HCT116 (cell line): ENCODE measurements at regions not wholly inside any gene's neighbourhood (a gene's known extent, or its start where the extent isn't known, plus 50 kb on each side); places are given as distances from the start of the nearest gene placed in this dataset.
A peak's percentile ranks its signal among the peaks of the same experiment; 100 is the strongest.

ENCODE experiments used
- ATAC-seq: fragments of 200-7000 bp; cut with Tn5 transposase; 2 replicates; pipeline ENCODE4 v1.9.1; 2020; ENCODE audit warnings: mild to moderate bottlenecking, moderate library complexity
- BruUV-seq: library from RNA; stranded (reverse); fragments of 400-500 nt; replicated peaks from 2 replicates; lab custom pipeline; 2021; lab: Mats Ljungman, UMichigan
- CTCF ChIA-PET: fragments of 300-600 bp; sonication (Branson Sonifier 250); formaldehyde crosslinking; loops from one replicate; lab custom pipeline; 2021; ENCODE audit warnings: antibody characterized with exemption; lab: Charles Lee
- POLR2A ChIA-PET: fragments of 300-600, 350-600 bp; sonication (Branson Sonifier 250); formaldehyde crosslinking; loops from one replicate; lab custom pipeline; 2021; ENCODE audit warnings: antibody characterized with exemption; lab: Charles Lee
- RAD21 ChIA-PET, 2 experiments: fragments of 300-600 bp; sonication (Branson Sonifier 250); formaldehyde crosslinking; loops; one replicate each; lab custom pipeline; 2023; ENCODE audit warnings: low total read pairs in 2 of 2; ENCODE audit not compliant: uncharacterized antibody in 2 of 2, unreplicated experiment in 2 of 2, low non-redundant PET in 1 of 2; lab: Charles Lee
- DNase-seq: peaks from one replicate; pipeline ENCODE4 v3.0.0-alpha.2; 2010; ENCODE audit warnings: low read depth, low spot score
- H2AFZ ChIP-seq: fragments of 200-600 bp; shearing (Covaris generic), sonication (generic); 2 replicates; pipeline ENCODE4 v1.6.1; 2017; ENCODE audit warnings: low read depth, mixed run types, mixed read lengths, antibody characterized with exemption, low read length; ENCODE audit not compliant: poor library complexity, severe bottlenecking
- H3K27ac ChIP-seq: 2 replicates; pipeline ENCODE4 v1.5.1; 2012; ENCODE audit warnings: low read depth, low read length
- H3K27me3 ChIP-seq: fragments of 200-600 bp; sonication (generic); 2 replicates; pipeline ENCODE4 v1.6.1; 2016; ENCODE audit warnings: mixed run types, low read length, mixed read lengths; ENCODE audit not compliant: insufficient read depth
- H3K36me3 ChIP-seq, 2 experiments: fragments of 200-500 bp in 1 of 2; fragments of 200-600 bp in 1 of 2; sonication (Bioruptor generic) in 1 of 2; sonication (generic) in 1 of 2; 2 replicates each; pipeline versions ENCODE4 v1.5.1 to v1.6.1; 2014 to 2016; ENCODE audit warnings: low read length in 2 of 2, inconsistent platforms in 1 of 2, mixed read lengths in 1 of 2, mixed run types in 1 of 2; ENCODE audit not compliant: insufficient read depth in 2 of 2, control insufficient read depth in 1 of 2
- H3K4me1 ChIP-seq, 2 experiments: fragments of 200-600 bp in 1 of 2; sonication (generic) in 1 of 2; 2 replicates each; pipeline versions ENCODE4 v1.5.1 to v1.6.1; 2012 to 2017; ENCODE audit warnings: low read length in 2 of 2, inconsistent platforms in 1 of 2, mild to moderate bottlenecking in 1 of 2, mixed read lengths in 1 of 2, mixed run types in 1 of 2, moderate library complexity in 1 of 2; ENCODE audit not compliant: insufficient read depth in 2 of 2, control insufficient read depth in 1 of 2
- H3K4me2 ChIP-seq: fragments of 200-600 bp; sonication (generic); 2 replicates; pipeline ENCODE4 v1.6.1; 2017; ENCODE audit warnings: mixed run types, low read length, mixed read lengths
- H3K4me3 ChIP-seq, 2 experiments: fragments of 200-600 bp in 1 of 2; sonication (generic) in 1 of 2; replicated peaks in 1 of 2; 2 replicates each; pipeline ENCODE4 v1.5.1; 2011 to 2016; ENCODE audit warnings: low read length in 2 of 2, control low read depth in 1 of 2, low read depth in 1 of 2, mild to moderate bottlenecking in 1 of 2, mixed read lengths in 1 of 2, mixed run types in 1 of 2
- H3K79me2 ChIP-seq: fragments of 200-600 bp; sonication (generic); 2 replicates; pipeline ENCODE4 v1.6.1; 2017; ENCODE audit warnings: mild to moderate bottlenecking, mixed run types, low read length, moderate library complexity, mixed read lengths; ENCODE audit not compliant: insufficient read depth
- H3K9ac ChIP-seq: fragments of 200-600 bp; sonication (generic); 2 replicates; pipeline ENCODE4 v1.6.1; 2016; ENCODE audit warnings: low read length, mixed read lengths
- H3K9me2 ChIP-seq: fragments of 200-600 bp; sonication (generic), shearing (Covaris generic); 2 replicates; pipeline ENCODE4 v1.6.1; 2017; ENCODE audit warnings: mixed run types, mild to moderate bottlenecking, moderate library complexity; ENCODE audit not compliant: insufficient read depth
- H3K9me3 ChIP-seq, 2 experiments: fragments of 200-500 bp in 1 of 2; fragments of 200-600 bp in 1 of 2; sonication (Bioruptor generic) in 1 of 2; sonication (generic) in 1 of 2; 2 replicates each; pipeline ENCODE4 v1.6.1; 2014 to 2017; ENCODE audit warnings: low read length in 2 of 2, mixed read lengths in 2 of 2, inconsistent platforms in 1 of 2, low read depth in 1 of 2, mild to moderate bottlenecking in 1 of 2, mixed run types in 1 of 2, moderate library complexity in 1 of 2; ENCODE audit not compliant: control insufficient read depth in 1 of 2, insufficient read depth in 1 of 2
- H4K20me1 ChIP-seq: fragments of 200-600 bp; sonication (generic), shearing (Covaris generic); 2 replicates; pipeline ENCODE4 v1.6.1; 2017; ENCODE audit warnings: mixed run types, mild to moderate bottlenecking, moderate library complexity; ENCODE audit not compliant: insufficient read depth
- CEBPB ChIP-seq: IDR thresholded peaks from 2 replicates; pipeline ENCODE4 v1.6.1; 2012; ENCODE audit warnings: low read depth
- EGR1 ChIP-seq: IDR thresholded peaks from 2 replicates; pipeline ENCODE4 v1.6.1; 2012; ENCODE audit warnings: low read depth
- EZH2phosphoT487 ChIP-seq: fragments of 200-600 bp; IDR thresholded peaks from 2 replicates; pipeline ENCODE4 v1.6.1; 2018; ENCODE audit warnings: antibody characterized with exemption, borderline replicate concordance
- FOSL1 ChIP-seq: IDR thresholded peaks from 2 replicates; pipeline ENCODE4 v1.6.1; 2012; ENCODE audit warnings: low read depth
- JUND ChIP-seq: IDR thresholded peaks from 2 replicates; pipeline ENCODE4 v1.6.1; 2012
- POLR2A ChIP-seq: IDR thresholded peaks from 2 replicates; pipeline ENCODE4 v1.7.0; 2011; ENCODE audit warnings: borderline replicate concordance; ENCODE audit not compliant: insufficient read depth, insufficient read length; ENCODE audit errors: extremely low read depth
- RAD21 ChIP-seq: IDR thresholded peaks from 2 replicates; pipeline ENCODE4 v1.6.1; 2012; ENCODE audit warnings: low read depth, mild to moderate bottlenecking
- SIN3A ChIP-seq: IDR thresholded peaks from 2 replicates; pipeline ENCODE4 v1.6.1; 2012; ENCODE audit warnings: low read depth
- SP1 ChIP-seq: IDR thresholded peaks from 2 replicates; pipeline ENCODE4 v1.6.1; 2012; ENCODE audit warnings: low read depth
- SRF ChIP-seq: IDR thresholded peaks from 2 replicates; pipeline ENCODE4 v1.6.1; 2012; ENCODE audit warnings: low read depth
- TCF7L2 ChIP-seq: IDR thresholded peaks from 2 replicates; pipeline ENCODE4 v1.7.0; 2011; ENCODE audit warnings: borderline replicate concordance, inconsistent platforms; ENCODE audit not compliant: insufficient read depth, insufficient read length; ENCODE audit errors: extremely low read depth
- YY1 ChIP-seq: IDR thresholded peaks from 2 replicates; pipeline ENCODE4 v1.6.1; 2011; ENCODE audit warnings: low read length, low read depth, moderate library complexity, mild to moderate bottlenecking; ENCODE audit not compliant: insufficient replicate concordance; ENCODE audit errors: extremely low read depth
- ZFX ChIP-seq: fragments of 450-650 bp; IDR thresholded peaks from 2 replicates; pipeline ENCODE4 v1.6.1; 2017
- ZNF274 ChIP-seq: fragments of 200-500 bp; sonication (Bioruptor generic); IDR thresholded peaks from 2 replicates; pipeline ENCODE4 v1.6.1; 2014; ENCODE audit warnings: mild to moderate bottlenecking, low read depth, low read length, inconsistent platforms
- intact Hi-C: fragments of 100-400 bp; cut with micrococcal nuclease; formaldehyde crosslinking; loops from 2 replicates; pipeline ENCODE4 v1.10.0; 2022
- TF ChIP-seq, protein P1 (sequence below): IDR thresholded peaks from 2 replicates; pipeline ENCODE4 v1.6.1; 2012; ENCODE audit warnings: low read depth
- TF ChIP-seq, protein P2 (sequence below): IDR thresholded peaks from 2 replicates; pipeline ENCODE4 v1.6.1; 2012
- TF ChIP-seq, protein P3 (sequence below), 3 experiments: fragments of 200-600 bp in 1 of 3; sonication (generic) in 1 of 3; IDR thresholded peaks in 2 of 3; conservative IDR thresholded peaks in 1 of 3; 2 replicates each; pipeline ENCODE4 v1.5.1; 2012 to 2017; ENCODE audit warnings: low read depth in 2 of 3, low read length in 2 of 3, antibody characterized with exemption in 1 of 3, borderline replicate concordance in 1 of 3, control low read depth in 1 of 3, mild to moderate bottlenecking in 1 of 3, mixed read lengths in 1 of 3, mixed run types in 1 of 3, moderate library complexity in 1 of 3; ENCODE audit not compliant: insufficient read depth in 1 of 3

DNA sequence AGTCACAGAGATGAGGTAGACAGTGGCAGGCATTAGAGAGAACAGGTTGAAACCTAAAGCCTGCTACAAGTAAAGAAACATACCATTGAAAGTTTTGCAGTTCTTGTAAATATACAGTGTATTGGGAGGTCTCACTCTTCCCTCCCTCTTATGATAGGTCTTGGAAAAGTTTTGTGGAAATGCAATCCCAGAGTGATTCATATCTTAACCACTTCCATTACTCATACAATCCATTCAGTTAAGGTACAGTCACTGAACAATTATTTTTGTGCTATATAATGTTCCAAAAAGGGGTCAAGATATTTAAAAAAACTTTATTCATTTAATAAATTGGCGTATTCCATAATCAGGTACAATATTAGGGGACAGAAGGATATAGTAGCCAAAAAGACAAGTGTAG is 737.7 kb upstream of the ALCAM start:
- peaks cover 0 to 5% of the 10 kb centered on the region in 2 experiments; a peak in 1 of 4 replicates for H3K9me3 ChIP-seq
- H3K9me2 ChIP-seq: no peaks in the 10 kb centered on the region; the same call in 1 of the 2 replicates
- intact Hi-C loops: loop anchor here (2.0 kb wide), 1 partner anchor 738 kb away; the partner anchor contains the start of gene ALCAM
- POLR2A ChIA-PET: no interaction called here
- H3K27me3 ChIP-seq: no peaks in the 10 kb centered on the region
- no peaks in the 10 kb centered on the region for H3K36me3 ChIP-seq
- H2AFZ ChIP-seq: peak overlapping the region; percentile 60
- DNase-seq (peak; percentile 23), ATAC-seq (no peak)
- H3K4me1 ChIP-seq: peaks cover 0 to 13% of the 10 kb centered on the region in 2 experiments; a peak in 3 of 4 replicates
- H4K20me1 ChIP-seq: no peaks in the 10 kb centered on the region
- no peak overlapping the region for H3K27ac ChIP-seq
- 0 out of 2 replicates have a peak, but pooled peaks have one; percentile 24 for TF ChIP-seq SP1
- no peak for TF ChIP-seq TCF7L2
- TF ChIP-seq YY1: no peak
- TF ChIP-seq FOSL1: peak; percentile 72
- TF ChIP-seq JUND: peak; percentile 55
- RAD21 ChIA-PET: no interaction called here
- H3K4me3 ChIP-seq: no peak overlapping the region
- H3K9ac ChIP-seq: no peak overlapping the region
- CTCF ChIA-PET: no interaction called here
- BruUV-seq: no TSS peak
- no peaks in the 10 kb centered on the region for H3K79me2 ChIP-seq
- peak overlapping the region; percentile 15 for H3K4me2 ChIP-seq

DNA sequence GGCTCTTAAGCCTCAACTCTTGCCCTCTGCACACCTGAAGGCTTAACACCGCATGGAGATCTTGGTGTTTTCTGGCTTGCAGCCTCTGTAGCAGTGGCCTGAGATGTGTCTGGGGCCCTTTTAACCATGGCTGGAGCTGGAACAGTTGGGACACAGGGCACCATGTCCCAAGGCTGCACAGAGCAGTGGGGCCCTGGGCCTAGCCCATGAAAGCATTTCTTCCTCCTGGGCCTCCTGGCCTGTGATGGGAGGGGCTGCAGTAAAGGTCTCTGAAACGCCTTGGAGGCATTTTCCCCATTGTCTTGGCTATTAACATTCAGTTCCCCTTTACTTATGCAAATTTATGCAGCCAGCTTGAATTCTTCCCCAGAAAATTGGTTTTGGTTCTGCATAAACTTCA is 735.5 kb upstream of the ALCAM start:
- intact Hi-C loops: no loop called here
- H3K4me2 ChIP-seq: no peak overlapping the region
- RAD21 ChIA-PET: no interaction called here
- H3K4me1 ChIP-seq: peaks cover 0 to 13% of the 10 kb centered on the region in 2 experiments; a peak in 3 of 4 replicates
- H3K27ac ChIP-seq: no peak overlapping the region
- H3K9me3 ChIP-seq: peaks cover 0 to 5% of the 10 kb centered on the region in 2 experiments; a peak in 1 of 4 replicates
- CTCF ChIA-PET: no interaction called here
- H2AFZ ChIP-seq: no peak overlapping the region
- H3K9me2 ChIP-seq: no peaks in the 10 kb centered on the region; the same call in 1 of the 2 replicates
- DNase-seq (no peak), ATAC-seq (no peak)
- H3K79me2 ChIP-seq: no peaks in the 10 kb centered on the region
- POLR2A ChIA-PET: no interaction called here
- H3K9ac ChIP-seq: no peak overlapping the region
- H3K36me3 ChIP-seq: no peaks in the 10 kb centered on the region
- no peaks in the 10 kb centered on the region for H4K20me1 ChIP-seq
- no peaks in the 10 kb centered on the region for H3K27me3 ChIP-seq
- H3K4me3 ChIP-seq: no peak overlapping the region
- no TSS peak for BruUV-seq
- TF ChIP-seq, protein P1, sequence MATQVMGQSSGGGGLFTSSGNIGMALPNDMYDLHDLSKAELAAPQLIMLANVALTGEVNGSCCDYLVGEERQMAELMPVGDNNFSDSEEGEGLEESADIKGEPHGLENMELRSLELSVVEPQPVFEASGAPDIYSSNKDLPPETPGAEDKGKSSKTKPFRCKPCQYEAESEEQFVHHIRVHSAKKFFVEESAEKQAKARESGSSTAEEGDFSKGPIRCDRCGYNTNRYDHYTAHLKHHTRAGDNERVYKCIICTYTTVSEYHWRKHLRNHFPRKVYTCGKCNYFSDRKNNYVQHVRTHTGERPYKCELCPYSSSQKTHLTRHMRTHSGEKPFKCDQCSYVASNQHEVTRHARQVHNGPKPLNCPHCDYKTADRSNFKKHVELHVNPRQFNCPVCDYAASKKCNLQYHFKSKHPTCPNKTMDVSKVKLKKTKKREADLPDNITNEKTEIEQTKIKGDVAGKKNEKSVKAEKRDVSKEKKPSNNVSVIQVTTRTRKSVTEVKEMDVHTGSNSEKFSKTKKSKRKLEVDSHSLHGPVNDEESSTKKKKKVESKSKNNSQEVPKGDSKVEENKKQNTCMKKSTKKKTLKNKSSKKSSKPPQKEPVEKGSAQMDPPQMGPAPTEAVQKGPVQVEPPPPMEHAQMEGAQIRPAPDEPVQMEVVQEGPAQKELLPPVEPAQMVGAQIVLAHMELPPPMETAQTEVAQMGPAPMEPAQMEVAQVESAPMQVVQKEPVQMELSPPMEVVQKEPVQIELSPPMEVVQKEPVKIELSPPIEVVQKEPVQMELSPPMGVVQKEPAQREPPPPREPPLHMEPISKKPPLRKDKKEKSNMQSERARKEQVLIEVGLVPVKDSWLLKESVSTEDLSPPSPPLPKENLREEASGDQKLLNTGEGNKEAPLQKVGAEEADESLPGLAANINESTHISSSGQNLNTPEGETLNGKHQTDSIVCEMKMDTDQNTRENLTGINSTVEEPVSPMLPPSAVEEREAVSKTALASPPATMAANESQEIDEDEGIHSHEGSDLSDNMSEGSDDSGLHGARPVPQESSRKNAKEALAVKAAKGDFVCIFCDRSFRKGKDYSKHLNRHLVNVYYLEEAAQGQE: no peak
- TF ChIP-seq RAD21 (no peak), SIN3A (no peak), SP1 (no peak), POLR2A (no peak), SRF (no peak), ZNF274 (no peak), ZFX (no peak), EZH2phosphoT487 (no peak), CEBPB (no peak), EGR1 (no peak), JUND (no peak), FOSL1 (no peak)
- TF ChIP-seq, protein P2, sequence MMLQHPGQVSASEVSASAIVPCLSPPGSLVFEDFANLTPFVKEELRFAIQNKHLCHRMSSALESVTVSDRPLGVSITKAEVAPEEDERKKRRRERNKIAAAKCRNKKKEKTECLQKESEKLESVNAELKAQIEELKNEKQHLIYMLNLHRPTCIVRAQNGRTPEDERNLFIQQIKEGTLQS: no peak
- TF ChIP-seq, protein P3, sequence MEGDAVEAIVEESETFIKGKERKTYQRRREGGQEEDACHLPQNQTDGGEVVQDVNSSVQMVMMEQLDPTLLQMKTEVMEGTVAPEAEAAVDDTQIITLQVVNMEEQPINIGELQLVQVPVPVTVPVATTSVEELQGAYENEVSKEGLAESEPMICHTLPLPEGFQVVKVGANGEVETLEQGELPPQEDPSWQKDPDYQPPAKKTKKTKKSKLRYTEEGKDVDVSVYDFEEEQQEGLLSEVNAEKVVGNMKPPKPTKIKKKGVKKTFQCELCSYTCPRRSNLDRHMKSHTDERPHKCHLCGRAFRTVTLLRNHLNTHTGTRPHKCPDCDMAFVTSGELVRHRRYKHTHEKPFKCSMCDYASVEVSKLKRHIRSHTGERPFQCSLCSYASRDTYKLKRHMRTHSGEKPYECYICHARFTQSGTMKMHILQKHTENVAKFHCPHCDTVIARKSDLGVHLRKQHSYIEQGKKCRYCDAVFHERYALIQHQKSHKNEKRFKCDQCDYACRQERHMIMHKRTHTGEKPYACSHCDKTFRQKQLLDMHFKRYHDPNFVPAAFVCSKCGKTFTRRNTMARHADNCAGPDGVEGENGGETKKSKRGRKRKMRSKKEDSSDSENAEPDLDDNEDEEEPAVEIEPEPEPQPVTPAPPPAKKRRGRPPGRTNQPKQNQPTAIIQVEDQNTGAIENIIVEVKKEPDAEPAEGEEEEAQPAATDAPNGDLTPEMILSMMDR (IDR thresholded peaks at IDR 0.05 in 2 of 3, conservative IDR thresholded peaks at IDR 0.05 in 1 of 3; ENCODE audit: borderline replicate concordance in 1 of 3, insufficient read depth in 1 of 3, low read depth in 2 of 3, low read length in 2 of 3): no peak
